NCI-H2171 treated with DMSO at 0.1 percent for 48 hours (cell line): ENCODE measurements at regions not wholly inside any gene's neighbourhood (a gene's known extent, or its start where the extent isn't known, plus 50 kb on each side); places are given as distances from the start of the nearest gene placed in this dataset.

Experiments used
- DNase-seq: peaks from one replicate; lab custom pipeline; 2025; lab: John Stamatoyannopoulos, UW

DNA sequence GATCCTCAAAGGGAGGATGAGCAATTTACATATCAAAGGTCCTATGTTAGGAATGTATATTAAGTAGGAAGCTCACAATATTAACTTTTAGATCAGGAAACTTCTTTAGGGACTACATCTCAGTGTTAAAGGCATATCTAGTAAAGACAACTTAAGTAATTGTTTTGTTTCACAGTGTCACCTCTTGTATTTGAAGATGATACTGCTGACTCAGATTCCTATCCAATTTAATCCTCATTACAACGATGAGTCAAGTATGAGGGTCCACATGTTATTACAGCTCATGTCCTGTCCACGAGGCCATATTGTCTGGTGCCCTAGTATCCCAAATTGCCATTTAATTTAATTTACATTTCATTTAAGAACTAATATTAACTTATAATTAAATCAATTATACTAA is 523.9 kb downstream of the CCDC85A start:
- DNase-seq = no peak

- DNase-seq = no peak
These were observed 525.4 kb downstream of the CCDC85A start for GRCh38 chr2:56709181-56709580.

GRCh38 chr2:56713161-56713676 is 529.4 kb downstream of the CCDC85A start:
- no peak for DNase-seq

GRCh38 chr2:56713978-56714377 is 530.2 kb downstream of the CCDC85A start:
- DNase-seq = no peak

DNA sequence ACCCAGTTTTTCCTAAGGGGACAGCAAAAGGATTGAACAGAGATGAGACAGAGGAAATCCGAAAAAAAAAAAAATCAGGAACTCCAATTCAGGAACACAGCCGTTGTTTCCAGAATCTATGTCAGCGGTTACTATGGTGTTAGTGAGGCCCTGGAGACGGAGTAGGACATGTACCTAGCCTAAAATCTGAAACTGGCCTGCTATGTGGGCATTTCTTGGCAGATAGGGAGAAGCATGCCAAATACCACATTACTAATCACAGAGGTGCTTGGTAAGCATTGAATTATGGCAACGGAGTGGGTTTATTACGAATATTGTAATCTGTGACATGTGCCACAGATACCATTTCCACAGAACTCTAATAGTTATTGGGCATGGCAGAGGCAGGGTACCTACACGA is 530.6 kb downstream of the CCDC85A start:
- DNase-seq = no peak

GRCh38 chr2:56715683-56716082 is 531.9 kb downstream of the CCDC85A start:
- DNase-seq = no peak

DNA sequence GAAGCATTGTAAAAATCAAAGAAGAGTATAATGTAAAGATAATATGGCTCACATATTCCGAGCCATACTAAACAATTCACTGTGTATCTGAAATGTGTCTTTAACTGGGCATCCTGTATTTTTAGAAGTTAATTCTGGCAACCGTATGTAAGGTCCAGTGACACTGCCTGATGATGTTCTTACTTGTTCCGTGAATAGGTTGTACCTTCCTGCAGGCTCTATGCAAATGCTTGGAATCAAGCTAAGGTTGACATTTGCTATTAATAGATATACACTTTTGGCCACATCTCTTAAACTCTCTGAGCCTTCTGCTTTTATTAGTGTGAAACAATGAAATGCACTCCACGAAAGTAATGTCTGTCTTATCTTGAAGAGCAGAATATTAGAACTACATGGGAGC is 534.6 kb downstream of the CCDC85A start:
- no peak for DNase-seq

DNA sequence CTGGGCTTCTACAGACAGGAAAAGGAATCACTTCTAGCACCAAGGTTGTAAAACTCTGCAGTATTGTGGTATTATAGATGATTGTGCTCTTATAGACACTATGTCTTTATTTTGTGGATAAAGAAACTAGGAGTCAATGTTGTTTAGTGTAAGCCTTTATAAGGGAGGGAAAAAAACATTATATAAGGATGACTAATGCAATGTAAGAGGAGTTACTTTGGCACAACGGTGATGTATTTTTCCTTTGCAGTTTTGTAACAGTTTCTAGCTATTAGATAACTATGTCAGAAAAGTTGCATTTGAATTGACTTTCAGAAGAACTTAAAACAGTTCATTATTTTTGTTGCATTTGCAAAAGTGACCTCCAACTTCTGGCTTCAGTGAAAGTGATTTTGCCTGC is 545.4 kb downstream of the CCDC85A start:
- DNase-seq = no peak

DNA sequence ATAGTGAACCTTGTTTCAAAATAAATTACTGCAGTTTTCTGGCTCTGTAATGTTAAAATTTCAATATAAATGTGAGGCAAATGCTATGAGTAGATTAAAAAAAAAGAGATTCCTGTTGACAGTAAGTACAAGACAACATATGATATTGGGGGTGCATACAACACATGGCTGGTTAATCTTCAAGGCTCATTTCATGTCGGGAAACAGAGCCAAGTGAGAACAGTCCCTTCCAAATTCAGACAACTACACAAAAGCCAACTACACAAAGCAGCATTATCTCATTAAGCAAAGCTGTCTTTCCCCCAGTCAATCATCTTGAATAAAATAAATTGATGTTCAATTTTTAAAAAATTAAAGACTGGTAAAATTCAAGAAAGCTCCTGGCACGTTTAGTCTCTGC is 549.2 kb downstream of the CCDC85A start:
- no peak for DNase-seq

GRCh38 chr2:56739413-56739812 is 555.6 kb downstream of the CCDC85A start:
- DNase-seq = no peak

DNA sequence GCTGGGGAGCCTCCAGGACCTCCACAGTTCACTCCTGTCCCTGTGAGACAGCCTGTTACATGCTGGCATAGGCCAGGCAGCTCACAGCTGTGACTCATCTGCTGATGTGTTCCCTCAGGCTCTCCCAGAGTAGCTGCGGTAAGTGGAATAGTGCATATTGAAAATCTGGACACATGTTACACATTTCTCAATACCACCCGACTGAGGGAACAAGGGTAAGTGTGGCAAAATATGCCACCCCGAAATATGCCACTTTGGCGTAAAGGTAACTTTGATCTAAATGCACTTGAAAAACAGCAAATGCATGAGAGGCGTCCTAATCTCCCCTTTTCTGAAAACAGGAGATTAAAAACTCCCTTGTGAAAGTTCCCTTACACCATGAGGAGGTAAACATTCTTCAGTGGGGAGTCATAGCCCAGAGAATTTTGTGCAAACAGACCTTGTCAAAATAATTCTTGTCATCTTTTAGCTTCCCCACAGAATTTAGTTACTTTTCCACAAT is 557.9 kb downstream of the CCDC85A start:
- no peak for DNase-seq

DNA sequence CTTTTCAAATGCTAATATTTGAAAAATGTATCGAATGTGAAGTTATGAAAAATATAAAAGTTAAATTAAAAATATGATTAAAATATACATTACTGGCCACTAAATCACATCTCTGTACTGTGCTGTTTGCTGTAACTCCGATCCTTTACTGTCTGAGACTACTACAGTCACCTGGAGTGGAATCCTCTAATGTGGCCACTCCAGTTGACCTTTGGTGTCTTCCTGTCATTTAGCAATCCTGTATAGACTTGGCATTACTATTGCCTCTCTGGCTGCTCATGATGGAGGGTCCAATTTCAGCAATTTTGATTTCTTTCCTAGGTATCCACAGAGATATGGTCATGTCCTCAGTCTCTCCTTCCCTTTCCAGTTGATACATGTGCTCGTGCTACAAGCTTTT is 560.0 kb downstream of the CCDC85A start:
- no peak for DNase-seq

GRCh38 chr2:56749152-56749752 is 565.5 kb downstream of the CCDC85A start:
- peak; percentile 57 for DNase-seq

DNA sequence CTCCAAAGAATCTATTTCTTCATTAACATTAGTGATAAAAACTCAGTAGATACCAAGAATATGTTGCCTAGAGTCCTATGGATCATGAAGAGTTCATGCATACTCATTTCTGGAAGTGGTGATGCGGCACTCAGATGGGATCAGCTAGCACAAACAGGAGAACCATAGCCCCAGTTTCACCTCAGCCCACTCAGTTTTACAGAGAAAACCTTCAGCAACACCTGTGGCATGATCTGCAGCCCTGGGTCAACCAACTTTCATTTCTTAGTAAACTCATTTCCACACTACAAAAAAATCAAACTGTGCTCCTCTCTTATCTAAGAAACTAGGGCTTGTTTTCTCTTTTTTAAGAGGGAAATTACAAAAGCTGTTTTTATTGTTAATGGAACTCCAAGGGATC is 569.4 kb downstream of the CCDC85A start:
- DNase-seq = no peak

GRCh38 chr2:56754066-56754615 is 570.4 kb downstream of the CCDC85A start:
- DNase-seq = no peak

DNA sequence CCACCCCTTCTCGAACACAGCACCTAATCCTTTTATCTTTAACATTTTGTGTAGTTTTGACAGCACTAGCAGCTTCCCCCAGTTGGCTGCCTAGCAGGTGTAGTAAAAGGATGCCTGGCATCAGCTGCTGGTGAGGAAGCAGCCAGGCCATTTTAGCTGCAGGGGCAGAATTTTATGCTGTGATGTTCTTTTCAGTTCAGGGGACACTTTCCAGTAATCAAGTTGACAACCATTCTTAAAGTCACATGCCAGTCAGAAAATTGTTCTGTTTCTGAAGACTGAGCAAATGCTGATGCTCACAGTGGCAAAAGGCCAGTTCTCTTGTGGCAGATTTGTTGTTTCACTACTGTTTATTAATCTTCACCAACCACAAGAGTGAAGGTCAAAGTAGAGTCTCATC is 570.8 kb downstream of the CCDC85A start:
- no peak for DNase-seq

DNA sequence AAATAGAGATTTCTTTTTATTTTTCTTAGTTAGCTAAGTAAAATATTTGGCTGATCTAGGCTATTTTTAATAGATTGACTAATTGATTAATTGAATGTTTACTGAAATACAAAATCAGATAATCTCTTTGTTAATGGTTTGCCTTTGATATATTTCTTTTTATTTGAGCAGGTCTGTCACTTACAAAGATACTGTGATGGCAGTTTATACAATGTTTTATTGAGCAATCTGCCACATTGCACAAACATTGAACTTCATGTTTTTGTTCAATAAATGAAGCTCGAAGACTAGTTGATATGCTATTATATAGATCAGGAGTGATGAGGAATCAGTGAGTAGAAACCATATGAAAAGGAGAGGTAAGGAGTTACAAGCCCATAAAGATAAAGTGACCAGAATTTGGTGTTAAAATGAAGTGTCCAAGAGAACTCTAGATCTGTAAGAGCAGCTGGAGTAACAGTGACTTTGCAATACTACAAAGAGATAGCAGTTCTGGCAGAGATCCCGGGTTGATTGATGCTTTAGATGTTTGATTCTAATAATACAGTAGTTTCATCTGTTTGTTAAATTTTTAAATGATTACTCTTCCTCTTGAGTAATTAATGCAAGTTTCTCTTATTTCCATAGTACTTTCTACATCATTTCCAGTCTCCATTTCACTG is 574.2 kb downstream of the CCDC85A start:
- peak; percentile 4 for DNase-seq

DNA sequence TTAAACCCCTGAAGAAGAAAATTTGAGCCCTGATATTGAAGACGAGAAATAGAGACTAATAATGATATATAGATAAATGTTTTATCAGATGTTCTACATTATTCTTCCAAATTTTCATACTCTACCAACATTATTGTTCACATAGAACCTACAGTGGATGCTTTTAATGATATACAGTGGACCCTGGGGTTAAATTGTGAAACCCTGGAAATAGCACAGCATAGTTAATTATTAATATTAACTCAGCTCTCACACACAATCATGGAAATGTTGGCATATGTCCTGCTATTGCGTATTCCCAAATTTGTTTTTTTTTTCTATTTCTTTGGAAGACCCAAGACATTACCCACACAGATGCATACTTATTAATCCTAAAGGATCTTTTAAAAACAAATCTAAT is 579.9 kb downstream of the CCDC85A start:
- DNase-seq = no peak

GRCh38 chr2:56768973-56769372 is 585.2 kb downstream of the CCDC85A start:
- no peak for DNase-seq

- DNase-seq = no peak
These were observed 586.7 kb downstream of the CCDC85A start for GRCh38 chr2:56770490-56770889.

GRCh38 chr2:56784046-56784445 is 600.3 kb downstream of the CCDC85A start:
- DNase-seq = no peak

- no peak for DNase-seq
These were observed 617.4 kb downstream of the CCDC85A start for GRCh38 chr2:56801214-56801613.

GRCh38 chr2:56801770-56802169 is 618.0 kb downstream of the CCDC85A start:
- no peak for DNase-seq
